ENCODE measurements at regions not wholly inside any gene's neighbourhood (a gene's known extent, or its start where the extent isn't known, plus 50 kb on each side); places are given as distances from the start of the nearest gene placed in this dataset.
"Not testable (repeated sequence)": the region's sequence is repeated elsewhere in the genome, so short reads cannot be mapped to it uniquely, and the experiment has no call there.

GRCh38 chr7:150048244-150049011, 174.7 kb downstream of the ATP6V0E2 start:
- H3K27ac Mint-ChIP-seq; H3K4me1 Mint-ChIP-seq (ENCODE audit: low read depth); H3K36me3 Mint-ChIP-seq (ENCODE audit: low read depth); H3K4me3 Mint-ChIP-seq; H3K9me3 Mint-ChIP-seq: not testable (repeated sequence)
- H3K27me3 Mint-ChIP-seq (ENCODE audit: low read depth) = peaks cover 51% of the 10 kb centered on the region

DNA sequence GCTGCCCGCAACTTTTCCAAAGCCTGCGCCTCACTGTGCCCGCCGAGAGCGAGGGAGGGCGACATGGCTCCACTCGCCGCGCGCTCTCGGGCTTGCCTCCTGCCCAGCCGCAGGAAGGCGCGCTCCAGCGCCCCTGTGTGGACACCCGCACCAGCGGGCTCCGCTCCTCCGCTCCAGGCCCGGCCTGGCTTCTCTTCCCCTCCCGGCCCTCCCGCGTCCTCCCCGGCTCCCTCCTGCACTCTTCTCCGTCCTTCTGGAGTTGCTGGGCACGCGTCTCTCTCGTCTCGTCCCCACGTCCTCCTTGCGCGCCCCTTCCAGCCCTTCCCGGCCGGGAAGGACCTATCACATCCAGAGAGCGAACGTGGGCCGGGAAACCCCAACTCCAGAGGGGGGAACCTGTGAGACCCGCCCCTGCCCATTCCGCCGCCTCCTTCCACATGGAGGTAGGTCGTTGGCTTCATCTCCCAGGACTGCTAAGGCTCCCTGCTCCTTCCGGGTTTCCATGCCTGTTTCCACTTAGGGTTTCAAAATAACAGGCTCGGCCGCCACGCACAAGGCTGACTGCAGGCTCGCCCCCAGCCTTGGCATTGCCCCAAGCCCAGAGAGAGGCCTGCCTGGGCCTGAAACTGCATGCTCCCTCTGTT, 175.4 kb downstream of the ATP6V0E2 start:
- H3K27me3 Mint-ChIP-seq (ENCODE audit: low read depth) = peaks cover 57% of the 10 kb centered on the region
- H3K9me3 Mint-ChIP-seq; H3K4me1 Mint-ChIP-seq (ENCODE audit: low read depth); H3K36me3 Mint-ChIP-seq (ENCODE audit: low read depth); H3K27ac Mint-ChIP-seq: not testable (repeated sequence)
- H3K4me3 Mint-ChIP-seq = peak overlapping the region; percentile 25

DNA sequence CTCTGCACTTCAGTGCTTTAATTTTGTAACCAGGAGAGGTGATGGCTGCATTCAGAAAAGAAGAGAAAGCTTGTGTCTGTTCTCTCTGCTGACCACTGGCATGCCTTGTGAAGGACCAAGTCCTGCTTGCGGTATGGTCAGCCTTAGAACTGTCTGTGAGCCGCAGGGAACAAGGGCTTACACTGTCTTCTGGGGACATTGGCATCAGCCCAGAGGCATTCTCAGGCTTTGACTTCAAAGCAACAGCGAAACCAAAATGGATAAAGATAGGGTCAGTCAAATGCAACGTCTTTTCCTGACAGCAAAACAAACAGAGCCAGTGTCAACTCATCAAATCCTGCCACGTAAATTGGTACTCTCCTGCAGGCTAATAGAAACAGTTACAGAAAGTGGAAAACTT, 179.6 kb downstream of the ATP6V0E2 start:
- H3K4me3 Mint-ChIP-seq; H3K9me3 Mint-ChIP-seq; H3K36me3 Mint-ChIP-seq (ENCODE audit: low read depth); H3K27ac Mint-ChIP-seq; H3K4me1 Mint-ChIP-seq (ENCODE audit: low read depth): not testable (repeated sequence)
- H3K27me3 Mint-ChIP-seq (ENCODE audit: low read depth) = peaks cover 33% of the 10 kb centered on the region

- H3K4me1 Mint-ChIP-seq (ENCODE audit: low read depth); H3K4me3 Mint-ChIP-seq; H3K9me3 Mint-ChIP-seq; H3K27ac Mint-ChIP-seq; H3K36me3 Mint-ChIP-seq (ENCODE audit: low read depth): not testable (repeated sequence)
- H3K27me3 Mint-ChIP-seq (ENCODE audit: low read depth) = peaks cover 36% of the 10 kb centered on the region
Observed at GRCh38 chr7:150054242-150054641, 180.5 kb downstream of the ATP6V0E2 start.

DNA sequence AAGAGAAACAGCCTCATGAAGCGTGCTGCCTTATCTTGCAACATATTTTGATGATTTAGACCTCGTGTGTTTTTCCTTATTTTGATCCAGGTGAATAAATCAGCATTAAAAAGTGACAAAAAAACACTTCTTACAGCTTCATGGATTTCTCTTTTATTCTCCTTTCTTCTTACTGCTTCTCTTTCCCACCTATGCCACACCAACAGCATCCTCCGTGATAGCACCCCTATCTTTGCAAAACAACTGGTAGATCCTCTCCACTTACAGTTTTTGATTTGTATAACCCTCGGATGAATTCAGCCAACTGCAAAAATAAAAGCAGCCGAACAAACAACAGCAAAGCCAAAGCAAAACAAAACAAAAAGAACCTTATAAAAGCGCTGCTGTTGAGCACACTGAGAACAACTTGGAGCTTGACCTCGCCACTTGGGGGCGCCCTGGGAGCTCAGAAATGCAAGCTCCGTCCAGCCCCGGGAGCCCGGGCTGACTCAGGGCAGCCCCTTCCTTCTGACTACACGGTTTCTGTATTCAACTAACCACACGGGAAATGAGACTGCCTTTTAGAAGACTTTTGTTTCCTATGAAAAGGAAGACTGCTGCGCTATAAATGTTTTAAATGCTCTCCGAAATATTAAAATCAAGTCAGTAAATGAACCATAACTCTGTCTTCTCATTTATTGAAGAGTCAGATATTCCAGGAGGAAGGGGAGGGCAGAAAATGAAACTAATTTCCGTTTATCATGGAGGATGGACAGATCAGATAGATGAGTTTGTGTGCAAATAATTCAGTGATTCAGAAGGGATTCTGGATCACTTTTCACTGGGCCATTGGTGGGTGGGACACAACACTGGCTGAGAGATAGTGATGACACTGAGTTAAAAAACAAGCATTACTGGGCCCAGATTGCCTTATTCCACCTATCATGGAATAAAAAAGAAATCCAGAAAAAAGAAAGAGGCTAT, 186.8 kb downstream of the ATP6V0E2 start:
- not testable (repeated sequence) for H3K9me3 Mint-ChIP-seq; H3K27ac Mint-ChIP-seq; H3K4me3 Mint-ChIP-seq; H3K4me1 Mint-ChIP-seq (ENCODE audit: low read depth); H3K36me3 Mint-ChIP-seq (ENCODE audit: low read depth)
- peaks cover 12% of the 10 kb centered on the region for H3K27me3 Mint-ChIP-seq (ENCODE audit: low read depth)

DNA sequence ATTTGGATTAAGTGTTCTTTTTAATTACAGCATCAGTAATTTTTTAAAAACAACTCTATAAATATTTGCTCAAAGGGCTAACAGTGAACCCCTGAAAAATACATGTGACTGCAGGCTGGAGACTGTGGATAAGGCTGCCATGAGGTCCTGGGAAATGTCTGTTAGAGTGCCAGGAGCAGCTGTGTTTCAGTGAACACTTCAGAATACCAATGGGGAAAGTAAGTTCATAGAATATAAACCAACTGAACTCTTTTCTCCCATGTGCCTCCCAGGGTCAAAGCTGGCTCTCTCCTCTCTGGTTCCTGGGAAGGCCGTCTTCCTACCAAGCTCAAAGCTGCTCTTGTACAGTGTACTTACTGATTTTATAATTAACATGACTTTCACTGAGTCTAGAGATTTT, 189.4 kb downstream of the ATP6V0E2 start:
- H3K36me3 Mint-ChIP-seq (ENCODE audit: low read depth); H3K9me3 Mint-ChIP-seq; H3K27ac Mint-ChIP-seq; H3K4me1 Mint-ChIP-seq (ENCODE audit: low read depth); H3K4me3 Mint-ChIP-seq: not testable (repeated sequence)
- H3K27me3 Mint-ChIP-seq (ENCODE audit: low read depth) = peaks cover 16% of the 10 kb centered on the region

DNA sequence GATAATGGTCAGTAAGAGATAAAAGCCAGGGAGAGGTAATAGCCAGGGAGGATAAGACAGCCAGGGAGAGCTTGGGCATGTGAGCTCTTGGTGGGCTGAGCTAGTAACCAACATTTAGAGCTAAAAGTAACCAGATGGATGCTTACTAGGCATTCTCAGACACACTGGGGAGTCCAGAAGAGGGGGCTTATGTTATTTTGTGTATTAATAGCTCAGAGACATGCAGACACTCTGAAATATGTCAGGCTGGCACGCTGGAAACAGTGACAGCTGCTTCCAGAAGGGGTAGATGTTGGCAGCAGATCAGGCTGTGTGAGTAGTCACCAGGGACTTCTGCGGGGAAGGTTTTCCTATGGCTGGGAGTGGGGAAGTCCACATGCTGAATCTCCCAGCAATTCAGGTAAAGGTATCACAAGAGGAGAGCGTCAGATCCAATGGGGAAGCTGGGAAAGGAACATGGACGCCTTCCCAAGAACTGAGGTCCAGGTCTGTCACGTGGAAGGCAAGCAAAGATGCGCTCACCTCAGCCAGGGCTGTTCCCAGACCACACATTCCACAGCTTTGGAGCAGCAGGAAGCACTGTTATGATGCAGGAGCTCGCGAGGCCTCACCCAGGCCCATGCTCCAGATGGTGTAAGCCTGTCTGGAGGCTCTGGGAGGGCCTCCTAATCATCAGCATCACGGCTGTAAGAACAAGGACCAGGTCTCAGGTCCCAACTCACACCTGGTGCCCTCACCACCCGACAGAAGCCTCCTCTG, 196.0 kb downstream of the ATP6V0E2 start:
- not testable (repeated sequence) for H3K4me3 Mint-ChIP-seq; H3K27me3 Mint-ChIP-seq (ENCODE audit: low read depth); H3K9me3 Mint-ChIP-seq; H3K36me3 Mint-ChIP-seq (ENCODE audit: low read depth); H3K4me1 Mint-ChIP-seq (ENCODE audit: low read depth); H3K27ac Mint-ChIP-seq

DNA sequence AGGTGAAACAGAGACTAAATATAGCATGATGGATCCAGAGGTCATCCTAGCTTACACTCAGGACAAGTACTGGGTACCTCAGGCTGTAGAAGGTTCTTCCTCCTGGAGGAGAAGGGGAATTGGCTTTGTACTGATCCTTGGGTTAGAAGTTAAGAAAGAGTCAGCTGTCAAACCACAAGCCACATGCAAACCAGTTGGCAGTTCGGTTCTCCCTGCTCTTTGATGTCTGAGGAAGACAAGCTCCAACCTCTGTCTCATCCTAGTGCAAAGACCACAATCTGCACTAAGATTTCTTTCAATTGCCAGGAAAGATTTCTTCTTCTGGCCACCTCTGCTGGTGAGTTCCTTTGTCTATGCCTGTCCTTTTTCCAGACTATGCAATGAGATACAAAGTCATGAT, 203.8 kb downstream of the ATP6V0E2 start:
- not testable (repeated sequence) for H3K27ac Mint-ChIP-seq; H3K9me3 Mint-ChIP-seq; H3K36me3 Mint-ChIP-seq (ENCODE audit: low read depth); H3K4me1 Mint-ChIP-seq (ENCODE audit: low read depth); H3K4me3 Mint-ChIP-seq
- H3K27me3 Mint-ChIP-seq (ENCODE audit: low read depth) = peaks cover 15% of the 10 kb centered on the region

DNA sequence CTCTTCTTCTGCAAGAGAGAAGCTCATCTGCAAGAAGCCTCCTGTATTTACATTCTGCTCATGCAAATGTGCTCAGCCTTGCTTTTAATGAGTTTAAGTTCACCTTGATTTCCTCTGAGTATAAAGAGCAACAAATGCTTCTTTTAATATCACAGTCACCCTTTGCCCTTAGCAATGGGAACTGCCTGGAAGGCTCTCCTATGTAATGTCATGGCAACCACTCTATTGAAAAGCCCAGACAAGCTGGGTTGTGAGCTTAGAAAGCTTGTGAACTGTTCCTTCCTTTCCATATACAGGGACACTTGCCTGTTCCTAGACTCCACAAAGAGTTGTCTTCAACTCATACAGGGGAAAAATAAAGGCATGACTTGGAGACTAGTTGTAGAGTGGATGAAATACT, 208.1 kb downstream of the ATP6V0E2 start:
- not testable (repeated sequence) for H3K4me3 Mint-ChIP-seq; H3K4me1 Mint-ChIP-seq (ENCODE audit: low read depth); H3K27ac Mint-ChIP-seq; H3K36me3 Mint-ChIP-seq (ENCODE audit: low read depth); H3K9me3 Mint-ChIP-seq
- peaks cover 35% of the 10 kb centered on the region for H3K27me3 Mint-ChIP-seq (ENCODE audit: low read depth)

- not testable (repeated sequence) for H3K4me1 Mint-ChIP-seq (ENCODE audit: low read depth); H3K4me3 Mint-ChIP-seq; H3K36me3 Mint-ChIP-seq (ENCODE audit: low read depth); H3K27ac Mint-ChIP-seq; H3K9me3 Mint-ChIP-seq
- H3K27me3 Mint-ChIP-seq (ENCODE audit: low read depth) = peaks cover 43% of the 10 kb centered on the region
Observed at GRCh38 chr7:150084724-150085123, 211.0 kb downstream of the ATP6V0E2 start.

DNA sequence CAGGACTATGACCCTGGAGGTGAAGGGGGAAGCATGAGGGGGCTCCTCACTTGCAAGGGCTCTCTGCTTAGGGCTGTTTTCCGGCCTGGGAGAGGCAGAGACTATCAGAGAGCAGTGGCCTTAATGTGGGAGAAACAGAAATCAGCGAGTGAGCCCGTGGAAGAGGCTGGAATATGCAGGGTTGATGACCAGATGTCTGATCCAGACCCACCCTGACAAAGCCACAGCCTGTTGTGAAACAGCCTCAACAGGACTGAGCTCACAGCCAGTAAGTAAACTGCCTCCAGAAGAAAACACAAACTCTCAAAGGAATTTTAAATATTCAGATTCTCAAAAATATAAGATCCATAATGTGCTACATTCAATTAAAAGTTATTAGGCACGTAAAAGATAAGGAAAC, 213.7 kb downstream of the ATP6V0E2 start:
- H3K27ac Mint-ChIP-seq; H3K9me3 Mint-ChIP-seq; H3K4me1 Mint-ChIP-seq (ENCODE audit: low read depth); H3K36me3 Mint-ChIP-seq (ENCODE audit: low read depth); H3K4me3 Mint-ChIP-seq: not testable (repeated sequence)
- H3K27me3 Mint-ChIP-seq (ENCODE audit: low read depth) = peaks cover 32% of the 10 kb centered on the region

- H3K9me3 Mint-ChIP-seq; H3K4me1 Mint-ChIP-seq (ENCODE audit: low read depth); H3K36me3 Mint-ChIP-seq (ENCODE audit: low read depth); H3K27ac Mint-ChIP-seq; H3K4me3 Mint-ChIP-seq: not testable (repeated sequence)
- peaks cover 28% of the 10 kb centered on the region for H3K27me3 Mint-ChIP-seq (ENCODE audit: low read depth)
Observed at GRCh38 chr7:150089139-150089538, 215.4 kb downstream of the ATP6V0E2 start.

GRCh38 chr7:150090776-150091175, 217.0 kb downstream of the ATP6V0E2 start:
- not testable (repeated sequence) for H3K27ac Mint-ChIP-seq; H3K36me3 Mint-ChIP-seq (ENCODE audit: low read depth); H3K4me1 Mint-ChIP-seq (ENCODE audit: low read depth); H3K9me3 Mint-ChIP-seq; H3K4me3 Mint-ChIP-seq
- H3K27me3 Mint-ChIP-seq (ENCODE audit: low read depth) = peaks cover 19% of the 10 kb centered on the region

DNA sequence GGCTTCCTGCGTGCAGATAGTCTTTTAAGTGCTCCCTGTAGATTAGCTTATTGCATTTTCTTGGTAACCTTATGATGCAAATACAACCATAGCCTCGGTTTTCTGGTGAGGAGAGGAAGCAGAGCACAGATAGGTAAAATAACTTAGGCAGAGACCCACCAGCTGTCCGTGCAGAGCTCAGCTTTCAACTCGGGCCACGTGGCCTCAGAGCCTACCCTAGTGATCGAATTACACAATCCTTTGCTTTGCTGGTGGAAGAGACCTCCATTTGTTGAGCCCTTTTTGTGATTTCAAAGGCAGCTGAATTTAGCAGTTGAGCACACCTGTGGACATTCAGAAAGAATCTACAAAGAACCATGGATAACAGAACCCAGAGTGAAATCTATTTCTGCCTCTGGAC, 220.1 kb downstream of the ATP6V0E2 start:
- not testable (repeated sequence) for H3K9me3 Mint-ChIP-seq; H3K4me1 Mint-ChIP-seq (ENCODE audit: low read depth); H3K27ac Mint-ChIP-seq; H3K4me3 Mint-ChIP-seq; H3K36me3 Mint-ChIP-seq (ENCODE audit: low read depth); H3K27me3 Mint-ChIP-seq (ENCODE audit: low read depth)

Measured in T-helper 1 cell treated with Interleukin-12 subunit alpha and Interleukin-12 subunit beta and Interleukin-4 antibody, amounts not matched to agents 30 μg/mL and 1 μg/mL, for 36 hours (primary cell).